GM12891 (cell line): ENCODE measurements at regions not wholly inside any gene's neighbourhood (a gene's known extent, or its start where the extent isn't known, plus 50 kb on each side); places are given as distances from the start of the nearest gene placed in this dataset.

Experiments
- POLR2A ChIP-seq: IDR thresholded peaks from 2 replicates; pipeline ENCODE4 v1.6.1; 2011; ENCODE audit warnings: low read depth, low read length, control low read depth
- POLR2AphosphoS5 ChIP-seq: IDR thresholded peaks from 2 replicates; pipeline ENCODE4 v1.6.1; 2011; ENCODE audit warnings: low read depth, low read length, control low read depth
- SPI1 ChIP-seq: IDR thresholded peaks from 2 replicates; pipeline ENCODE4 v1.6.1; 2011; ENCODE audit warnings: low read depth, low read length, control low read depth
- TAF1 ChIP-seq: IDR thresholded peaks from 2 replicates; pipeline ENCODE4 v1.6.1; 2011; ENCODE audit warnings: low read depth, low read length, control low read depth

DNA sequence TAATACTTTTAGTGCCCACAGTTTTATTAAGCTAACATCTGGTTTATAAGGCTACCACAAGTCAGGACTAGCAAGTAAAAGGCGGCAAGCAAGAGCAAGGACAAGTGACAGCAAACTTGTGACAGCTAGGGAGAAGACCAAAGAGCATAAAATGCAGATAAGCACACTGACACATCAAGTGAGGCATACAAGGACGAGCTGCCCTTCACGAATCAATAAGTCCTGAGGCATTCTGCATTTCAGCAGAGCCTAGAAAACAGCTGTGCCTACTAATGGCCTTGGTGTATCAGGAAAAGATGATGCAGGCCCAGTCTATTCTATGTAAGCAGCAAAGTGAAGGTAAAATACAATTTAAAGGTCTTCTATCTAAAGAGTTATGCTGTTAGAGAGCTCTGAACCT, 74.8 kb downstream of the KRTAP19-8 start:
- TF ChIP-seq POLR2AphosphoS5, result no peak
- TF ChIP-seq TAF1, result no peak
- TF ChIP-seq POLR2A, result no peak
- no peak for TF ChIP-seq SPI1
